GM08714 (cell line): ENCODE measurements at regions not wholly inside any gene's neighbourhood (a gene's known extent, or its start where the extent isn't known, plus 50 kb on each side); places are given as distances from the start of the nearest gene placed in this dataset.

Source experiments
- H3K4me3 ChIP-seq: fragments of 200-500 bp; sonication (Bioruptor generic); 2 replicates; pipeline ENCODE4 v1.5.1; 2014; ENCODE audit warnings: mild to moderate bottlenecking, low read length, inconsistent platforms
- ZNF274 ChIP-seq: IDR thresholded peaks from 2 replicates; pipeline ENCODE4 v1.6.1; 2012; ENCODE audit warnings: mild to moderate bottlenecking, low read depth, low read length

DNA sequence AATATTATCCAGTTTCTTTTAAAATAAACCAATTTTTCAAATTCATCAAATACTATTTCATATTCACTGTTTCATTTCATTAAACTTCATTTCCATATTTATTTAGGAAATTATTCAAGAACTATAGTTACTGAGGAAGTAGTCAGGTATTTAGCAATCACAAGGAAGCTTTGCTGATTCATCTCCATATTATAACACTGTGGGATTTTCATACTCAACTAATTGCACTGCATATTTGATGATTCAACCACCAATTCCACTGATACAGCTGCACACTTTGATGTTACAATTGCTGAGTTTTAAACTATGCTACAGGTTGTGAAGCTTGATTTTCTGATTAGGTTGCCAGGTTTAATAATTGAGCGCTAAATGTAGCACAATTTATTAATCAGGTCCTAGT is 556.8 kb upstream of the SLITRK1 start:
- TF ChIP-seq ZNF274: no peak

GRCh38 chr13:84433024-84433423 is 550.8 kb upstream of the SLITRK1 start:
- H3K4me3 ChIP-seq: no peak overlapping the region
- no peak for TF ChIP-seq ZNF274

More for the DNA sequence above, 556.8 kb upstream of the SLITRK1 start:
- no peak overlapping the region for H3K4me3 ChIP-seq

GRCh38 chr13:84431646-84432045 is 549.4 kb upstream of the SLITRK1 start:
- no peak overlapping the region for H3K4me3 ChIP-seq
- no peak for TF ChIP-seq ZNF274

DNA sequence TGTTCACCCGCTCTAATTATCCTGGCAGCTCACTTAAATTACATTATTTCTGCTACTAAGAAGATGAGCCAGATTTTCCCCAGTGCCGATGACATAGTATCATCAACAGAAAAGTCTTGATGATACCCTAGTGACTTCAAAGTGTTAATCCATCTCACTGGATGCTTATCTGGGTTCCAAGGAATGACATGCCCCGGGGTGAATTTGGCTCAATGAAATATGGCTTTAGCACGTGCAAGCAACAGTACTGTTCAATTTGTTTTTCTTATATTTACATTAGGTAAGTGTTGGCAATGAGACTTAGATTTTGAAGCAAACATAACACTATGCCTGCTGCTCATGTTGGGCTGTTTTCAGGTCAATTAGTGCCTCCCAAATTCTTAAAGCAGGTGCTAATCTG is 548.2 kb upstream of the SLITRK1 start:
- no peak overlapping the region for H3K4me3 ChIP-seq
- no peak for TF ChIP-seq ZNF274

- H3K4me3 ChIP-seq: no peak overlapping the region
- no peak for TF ChIP-seq ZNF274
These were observed 547.7 kb upstream of the SLITRK1 start for GRCh38 chr13:84430015-84430414.

DNA sequence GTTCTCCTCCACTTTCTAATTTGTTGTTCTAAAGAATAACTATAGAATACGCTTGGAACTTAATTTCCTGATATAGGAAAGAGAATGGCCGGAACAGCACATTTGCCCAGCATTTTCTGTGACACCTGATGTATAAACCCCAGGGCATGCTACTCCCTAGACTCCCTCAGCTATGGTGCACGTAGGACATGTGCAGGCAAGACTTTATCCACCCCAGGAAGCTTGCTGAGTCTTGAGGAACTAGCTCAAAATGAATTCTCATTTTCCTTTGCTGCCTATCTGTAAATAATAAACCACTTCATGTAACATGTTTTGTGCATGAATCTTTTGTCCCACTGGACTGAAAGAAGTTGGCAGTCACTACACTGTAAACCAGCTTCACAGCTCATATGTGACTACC is 535.8 kb upstream of the SLITRK1 start:
- H3K4me3 ChIP-seq: no peak overlapping the region
- no peak for TF ChIP-seq ZNF274

DNA sequence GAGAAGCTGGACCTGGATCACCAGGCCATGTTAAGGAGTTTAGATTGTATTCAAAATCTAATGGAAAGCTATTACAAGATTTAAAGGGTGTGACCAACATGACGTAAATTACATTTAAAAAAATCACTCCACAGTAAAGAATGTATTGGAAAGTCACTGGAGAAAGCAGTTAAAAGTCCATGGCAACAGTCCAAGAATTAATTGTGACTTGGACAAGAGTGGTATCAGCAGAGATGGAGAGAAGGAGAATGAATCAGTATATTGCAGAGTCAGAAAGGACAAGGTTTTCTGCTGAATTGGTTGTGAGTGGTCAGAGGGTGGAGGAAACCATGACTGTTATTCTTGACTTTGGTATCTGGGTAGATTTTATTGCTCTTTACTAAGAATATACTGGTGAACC is 535.1 kb upstream of the SLITRK1 start:
- TF ChIP-seq ZNF274: no peak
- H3K4me3 ChIP-seq: no peak overlapping the region

GRCh38 chr13:84413016-84413415 is 530.7 kb upstream of the SLITRK1 start:
- no peak for TF ChIP-seq ZNF274
- H3K4me3 ChIP-seq: no peak overlapping the region

DNA sequence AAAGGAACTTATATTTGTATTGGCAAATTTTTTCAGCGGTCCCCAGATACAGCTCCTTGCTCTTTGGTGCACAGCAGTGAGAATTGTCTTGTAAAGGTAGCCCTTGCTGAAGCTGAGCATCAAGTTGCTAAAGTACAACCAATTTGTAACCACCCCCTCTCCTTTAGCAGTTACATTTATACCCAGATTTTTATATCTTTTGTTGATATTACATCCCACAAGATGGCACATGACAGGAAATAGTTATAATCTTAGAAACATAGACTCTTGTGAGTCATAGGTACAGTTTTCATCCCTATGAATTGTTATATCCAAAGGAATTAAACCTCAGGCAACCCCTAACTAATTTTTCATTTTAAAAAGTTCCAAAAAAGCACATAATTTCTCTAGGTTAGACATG is 523.0 kb upstream of the SLITRK1 start:
- no peak for TF ChIP-seq ZNF274
- no peak overlapping the region for H3K4me3 ChIP-seq

- no peak overlapping the region for H3K4me3 ChIP-seq
- TF ChIP-seq ZNF274: no peak
These were observed 518.4 kb upstream of the SLITRK1 start for GRCh38 chr13:84400706-84401105.

- TF ChIP-seq ZNF274: no peak
- no peak overlapping the region for H3K4me3 ChIP-seq
These were observed 517.2 kb upstream of the SLITRK1 start for GRCh38 chr13:84399320-84400085.

DNA sequence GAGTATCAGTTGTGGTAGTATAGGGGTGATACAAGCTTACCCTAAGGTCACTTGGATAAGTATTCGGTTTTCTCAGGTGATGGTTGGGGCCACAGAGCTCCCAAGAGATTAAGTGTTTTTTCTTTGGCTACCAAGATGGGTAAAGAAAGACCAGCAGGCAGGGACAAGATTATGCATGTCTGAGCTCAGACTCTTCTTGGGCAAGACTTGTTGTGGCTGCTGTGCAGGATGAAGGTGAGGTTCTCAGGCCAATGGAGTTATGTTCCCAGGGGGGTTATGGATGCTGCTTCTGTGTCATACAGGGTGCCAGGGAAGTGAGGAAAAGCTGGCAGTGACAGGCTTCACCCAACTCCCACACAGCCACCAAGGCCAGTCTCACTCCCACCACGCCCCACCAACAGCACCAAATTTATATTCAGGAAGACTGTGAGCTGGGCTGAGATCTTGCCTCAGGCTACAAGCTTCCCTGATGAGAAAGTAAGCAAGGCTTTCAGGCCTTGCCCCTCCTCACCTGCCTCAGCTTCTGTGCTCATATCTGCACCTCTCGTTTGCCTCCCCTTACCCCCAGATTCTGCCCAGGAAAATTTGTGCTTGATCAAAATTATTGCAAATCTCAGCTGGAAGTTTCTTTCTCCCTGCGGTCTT is 511.8 kb upstream of the SLITRK1 start:
- no peak overlapping the region for H3K4me3 ChIP-seq
- TF ChIP-seq ZNF274: no peak

DNA sequence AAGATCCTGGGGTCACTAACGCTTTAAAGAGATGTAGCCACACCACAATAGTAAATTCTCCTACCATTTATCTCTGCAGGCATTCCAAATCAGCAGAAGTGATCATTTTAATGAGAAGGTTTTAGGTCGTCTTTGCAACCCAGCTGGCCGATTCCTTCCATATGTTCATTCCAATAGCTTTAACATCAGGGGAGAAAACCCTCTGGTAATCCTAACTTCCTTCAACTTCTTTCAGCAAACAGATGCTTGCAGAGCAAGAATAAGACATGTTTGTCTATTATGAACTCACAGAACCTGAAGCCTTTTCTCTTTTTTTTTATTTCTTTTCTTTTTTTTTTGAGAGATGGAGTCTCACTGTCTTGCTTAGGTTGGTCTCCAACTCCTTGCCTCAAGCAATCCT is 498.6 kb upstream of the SLITRK1 start:
- no peak for TF ChIP-seq ZNF274
- H3K4me3 ChIP-seq: no peak overlapping the region

- H3K4me3 ChIP-seq: no peak overlapping the region
- TF ChIP-seq ZNF274: no peak
These were observed 494.8 kb upstream of the SLITRK1 start for GRCh38 chr13:84377106-84377505.

DNA sequence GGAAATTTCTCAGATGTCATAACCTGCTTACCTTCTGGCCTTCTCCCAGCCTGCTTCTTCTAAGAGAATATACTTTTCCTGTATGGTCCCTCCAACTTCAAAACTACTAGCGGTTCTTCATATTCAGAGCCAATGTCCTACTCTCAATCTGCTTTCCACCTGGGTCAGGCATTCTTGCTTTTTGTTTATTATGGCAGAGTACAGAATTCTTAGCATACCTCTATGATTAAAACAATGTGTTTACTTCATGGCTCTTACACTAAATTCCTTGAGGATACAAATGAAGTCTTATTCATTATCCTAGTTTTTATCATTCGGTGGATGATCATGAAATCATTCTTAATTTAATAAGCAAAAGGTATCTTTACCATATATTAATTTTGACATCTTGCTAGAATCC is 484.2 kb upstream of the SLITRK1 start:
- H3K4me3 ChIP-seq: no peak overlapping the region
- TF ChIP-seq ZNF274: no peak
